ENCODE measurements at regions not wholly inside any gene's neighbourhood (a gene's known extent, or its start where the extent isn't known, plus 50 kb on each side); places are given as distances from the start of the nearest gene placed in this dataset.

- TF ChIP-seq CTCF (IDR thresholded peaks at IDR 0.05) (no peak), POLR2A (IDR thresholded peaks at IDR 0.05) (no peak)
Measured at GRCh38 chr2:2860589-2861300, 516.9 kb downstream of the EIPR1 start.

Measured in thyroid gland (tissue), 4 donors.